ENCODE measurements at regions not wholly inside any gene's neighbourhood (a gene's known extent, or its start where the extent isn't known, plus 50 kb on each side); places are given as distances from the start of the nearest gene placed in this dataset.

- Histone ChIP-seq H3K4me2 (no peak overlapping the region), H3K27ac (no peak overlapping the region), H3K27me3 (no peaks in the 10 kb centered on the region), H3K4me1 (no peaks in the 10 kb centered on the region), H3K9ac (no peak overlapping the region), H4K20me1 (no peaks in the 10 kb centered on the region), H3K4me3 (no peak overlapping the region), H3K9me3 (no peaks in the 10 kb centered on the region), H3K36me3 (no peaks in the 10 kb centered on the region)
- TF ChIP-seq Cebpa-rat (IDR thresholded peaks at IDR 0.05), result no peak
Measured at GRCh38 chr5:58403822-58404433, 56.0 kb downstream of the PLK2 start.

- no peak overlapping the region for H3K9ac ChIP-seq
- H3K4me2 ChIP-seq, result no peak overlapping the region
- no peaks in the 10 kb centered on the region for H3K4me1 ChIP-seq
- H3K4me3 ChIP-seq, result no peak overlapping the region
- H4K20me1 ChIP-seq, result no peaks in the 10 kb centered on the region
- TF ChIP-seq Cebpa-rat (IDR thresholded peaks at IDR 0.05), result no peak
- H3K36me3 ChIP-seq, result no peaks in the 10 kb centered on the region
- no peaks in the 10 kb centered on the region for H3K27me3 ChIP-seq
- no peak overlapping the region for H3K27ac ChIP-seq
- no peaks in the 10 kb centered on the region for H3K9me3 ChIP-seq
Measured at GRCh38 chr5:58401701-58402100, 58.2 kb downstream of the PLK2 start.

- no peak for TF ChIP-seq Cebpa-rat (IDR thresholded peaks at IDR 0.05)
- Histone ChIP-seq H3K4me1 (0 out of 2 replicates have a peak, but pooled peaks cover 5% of the 10 kb centered on the region), H3K36me3 (no peaks in the 10 kb centered on the region), H3K27me3 (no peaks in the 10 kb centered on the region), H3K9ac (no peak overlapping the region), H3K4me2 (no peak overlapping the region), H3K4me3 (no peak overlapping the region), H4K20me1 (no peaks in the 10 kb centered on the region), H3K9me3 (no peaks in the 10 kb centered on the region), H3K27ac (no peak overlapping the region)
Measured at GRCh38 chr5:58400737-58401136, 59.1 kb downstream of the PLK2 start.

- Histone ChIP-seq H3K4me2 (no peak overlapping the region), H3K27ac (no peak overlapping the region), H3K4me3 (no peak overlapping the region), H3K9ac (no peak overlapping the region), H3K4me1 (0 out of 2 replicates have a peak, but pooled peaks cover 7% of the 10 kb centered on the region), H3K36me3 (no peaks in the 10 kb centered on the region), H4K20me1 (no peaks in the 10 kb centered on the region), H3K9me3 (no peaks in the 10 kb centered on the region), H3K27me3 (no peaks in the 10 kb centered on the region)
- TF ChIP-seq Cebpa-rat (IDR thresholded peaks at IDR 0.05), result no peak
Measured at GRCh38 chr5:58399951-58400350, 59.9 kb downstream of the PLK2 start.

GRCh38 chr5:58394339-58394738, 65.5 kb downstream of the PLK2 start:
- Histone ChIP-seq H3K4me1 (0 out of 2 replicates have a peak, but pooled peaks cover 7% of the 10 kb centered on the region), H4K20me1 (no peaks in the 10 kb centered on the region), H3K36me3 (no peaks in the 10 kb centered on the region), H3K27ac (no peak overlapping the region), H3K4me3 (no peak overlapping the region), H3K27me3 (no peaks in the 10 kb centered on the region), H3K9me3 (no peaks in the 10 kb centered on the region), H3K4me2 (no peak overlapping the region), H3K9ac (no peak overlapping the region)
- no peak for TF ChIP-seq Cebpa-rat (IDR thresholded peaks at IDR 0.05)

GRCh38 chr5:58393716-58394115, 66.2 kb downstream of the PLK2 start:
- no peak overlapping the region for H3K9ac ChIP-seq
- 0 out of 2 replicates have a peak, but pooled peaks cover 7% of the 10 kb centered on the region for H3K4me1 ChIP-seq
- no peak for TF ChIP-seq Cebpa-rat (IDR thresholded peaks at IDR 0.05)
- no peak overlapping the region for H3K4me2 ChIP-seq
- H3K27ac ChIP-seq, result no peak overlapping the region
- H3K27me3 ChIP-seq, result no peaks in the 10 kb centered on the region
- H3K4me3 ChIP-seq, result no peak overlapping the region
- H4K20me1 ChIP-seq, result no peaks in the 10 kb centered on the region
- H3K36me3 ChIP-seq, result no peaks in the 10 kb centered on the region
- no peaks in the 10 kb centered on the region for H3K9me3 ChIP-seq

GRCh38 chr5:58392496-58392895, 67.4 kb downstream of the PLK2 start:
- H3K9me3 ChIP-seq, result no peaks in the 10 kb centered on the region
- H4K20me1 ChIP-seq, result no peaks in the 10 kb centered on the region
- no peaks in the 10 kb centered on the region for H3K27me3 ChIP-seq
- no peak overlapping the region for H3K4me2 ChIP-seq
- H3K4me1 ChIP-seq, result 0 out of 2 replicates have a peak, but pooled peaks cover 7% of the 10 kb centered on the region
- H3K4me3 ChIP-seq, result no peak overlapping the region
- TF ChIP-seq Cebpa-rat (IDR thresholded peaks at IDR 0.05), result no peak
- no peak overlapping the region for H3K9ac ChIP-seq
- H3K27ac ChIP-seq, result no peak overlapping the region
- H3K36me3 ChIP-seq, result no peaks in the 10 kb centered on the region

- no peaks in the 10 kb centered on the region for H4K20me1 ChIP-seq
- H3K9ac ChIP-seq, result no peak overlapping the region
- H3K4me2 ChIP-seq, result no peak overlapping the region
- no peak for TF ChIP-seq Cebpa-rat (IDR thresholded peaks at IDR 0.05)
- no peaks in the 10 kb centered on the region for H3K4me1 ChIP-seq
- H3K36me3 ChIP-seq, result no peaks in the 10 kb centered on the region
- H3K27ac ChIP-seq, result no peak overlapping the region
- no peaks in the 10 kb centered on the region for H3K27me3 ChIP-seq
- H3K4me3 ChIP-seq, result no peak overlapping the region
- H3K9me3 ChIP-seq, result peaks cover 35% of the 10 kb centered on the region
Measured at GRCh38 chr5:58383448-58383847, 76.4 kb downstream of the PLK2 start.

GRCh38 chr5:58382131-58382534, 77.8 kb downstream of the PLK2 start:
- Histone ChIP-seq H3K9me3 (peaks cover 46% of the 10 kb centered on the region), H3K4me3 (no peak overlapping the region), H3K9ac (no peak overlapping the region), H3K27ac (no peak overlapping the region), H3K4me2 (no peak overlapping the region), H3K36me3 (no peaks in the 10 kb centered on the region), H4K20me1 (no peaks in the 10 kb centered on the region), H3K4me1 (no peaks in the 10 kb centered on the region), H3K27me3 (no peaks in the 10 kb centered on the region)
- TF ChIP-seq Cebpa-rat (IDR thresholded peaks at IDR 0.05), result no peak

GRCh38 chr5:58381566-58381965, 78.3 kb downstream of the PLK2 start:
- no peaks in the 10 kb centered on the region for H3K27me3 ChIP-seq
- no peak overlapping the region for H3K27ac ChIP-seq
- no peaks in the 10 kb centered on the region for H3K4me1 ChIP-seq
- H3K4me2 ChIP-seq, result no peak overlapping the region
- TF ChIP-seq Cebpa-rat (IDR thresholded peaks at IDR 0.05), result no peak
- H4K20me1 ChIP-seq, result no peaks in the 10 kb centered on the region
- H3K4me3 ChIP-seq, result no peak overlapping the region
- no peaks in the 10 kb centered on the region for H3K36me3 ChIP-seq
- no peak overlapping the region for H3K9ac ChIP-seq
- peaks cover 51% of the 10 kb centered on the region for H3K9me3 ChIP-seq

GRCh38 chr5:58380655-58381054, 79.2 kb downstream of the PLK2 start:
- H3K27ac ChIP-seq, result no peak overlapping the region
- H3K9ac ChIP-seq, result no peak overlapping the region
- H3K36me3 ChIP-seq, result no peaks in the 10 kb centered on the region
- H3K4me1 ChIP-seq, result no peaks in the 10 kb centered on the region
- no peak overlapping the region for H3K4me3 ChIP-seq
- H4K20me1 ChIP-seq, result no peaks in the 10 kb centered on the region
- no peaks in the 10 kb centered on the region for H3K27me3 ChIP-seq
- no peak overlapping the region for H3K4me2 ChIP-seq
- H3K9me3 ChIP-seq, result peaks cover 51% of the 10 kb centered on the region
- TF ChIP-seq Cebpa-rat (IDR thresholded peaks at IDR 0.05), result no peak

All from BLaER1 (cell line).